ENCODE measurements at regions not wholly inside any gene's neighbourhood (a gene's known extent, or its start where the extent isn't known, plus 50 kb on each side); places are given as distances from the start of the nearest gene placed in this dataset.

- TF ChIP-seq ZBTB39 (CRISPR knock-in tag; IDR thresholded peaks at IDR 0.05) (no peak), TBX3 (IDR thresholded peaks at IDR 0.05; ENCODE audit: borderline replicate concordance) (no peak)
Measured at GRCh38 chr16:82295290-82296201, 125.5 kb upstream of the MPHOSPH6 start (continued).

- CTCF ChIA-PET (ENCODE audit: low intra/inter-chr PET ratio, low total read pairs) = no interaction called here
- intact Hi-C loops (cut with micrococcal nuclease; ENCODE audit: unreplicated experiment) = no loop called here
- no peak overlapping the region for H3K4me3 ChIP-seq (replicated peaks in 1 of 3; ENCODE audit: insufficient read depth in 1 of 3, low read depth in 2 of 3, low read length in 3 of 3)
- ATAC-seq (no peak), DNase-seq (ENCODE audit: low spot score) (no peak), FAIRE-seq (no peak)
- H3K4me2 ChIP-seq (ENCODE audit: low read depth, low read length) = no peak overlapping the region
- H2AFZ ChIP-seq (ENCODE audit: low read length) = no peak overlapping the region
- H3K79me2 ChIP-seq (ENCODE audit: insufficient read depth, low read length) = no peaks in the 10 kb centered on the region
- H3K36me3 ChIP-seq (replicated peaks in 1 of 2; ENCODE audit: control insufficient read depth in 1 of 2, insufficient read depth in 2 of 2, low read length in 2 of 2) = no peaks in the 10 kb centered on the region
- H3K9me3 ChIP-seq (ENCODE audit: low read length) = peaks cover 5% of the 10 kb centered on the region; the same call in 1 of the 2 replicates
- no TSS peak for BruUV-seq (replicated peaks)
- no peak overlapping the region for H3K27ac ChIP-seq (ENCODE audit: extremely low read length, insufficient read depth, low read length)
- peaks cover 0 to 9% of the 10 kb centered on the region in 2 experiments; a peak in 1 of 5 replicates for H3K27me3 ChIP-seq (ENCODE audit: control insufficient read depth in 1 of 2, insufficient read depth in 2 of 2, low read length in 2 of 2)
- WGBS (ENCODE audit: low lambda C conversion rate) = 2% methylated on average over 2 of the region's 2 CpGs
- H3K4me1 ChIP-seq (ENCODE audit: insufficient read depth, low read length) = no peaks in the 10 kb centered on the region
- POLR2A ChIA-PET = no interaction called here
- in situ Hi-C loops (cut with HindIII; ENCODE audit: extremely low pct_ligation_motif_present, low pct_unique_long_range_greater_than_20kb) = no loop called here
- H4K20me1 ChIP-seq (ENCODE audit: insufficient read depth, low read length) = no peaks in the 10 kb centered on the region
- no peak overlapping the region for H3K9ac ChIP-seq (ENCODE audit: insufficient read depth, low read depth, low read length)
- no peak for TF ChIP-seq PAXIP1 (CRISPR knock-in tag; conservative IDR thresholded peaks at IDR 0.05)
- TF ChIP-seq SALL2 (CRISPR knock-in tag; IDR thresholded peaks at IDR 0.05) = no peak
- TF ChIP-seq REPIN1 (CRISPR knock-in tag; IDR thresholded peaks at IDR 0.05; ENCODE audit: borderline replicate concordance, low read depth) = no peak
- no peak for TF ChIP-seq CREM (IDR thresholded peaks at IDR 0.05)
- no peak for TF ChIP-seq CREM (CRISPR knock-in tag; IDR thresholded peaks at IDR 0.05)
- no peak for TF ChIP-seq ZNF354B (CRISPR knock-in tag; IDR thresholded peaks at IDR 0.05)
- no peak for TF ChIP-seq ZNF883 (CRISPR knock-in tag; IDR thresholded peaks at IDR 0.05; ENCODE audit: not compliant biosample characterization)
- no peak for TF ChIP-seq ZFP82 (CRISPR knock-in tag; IDR thresholded peaks at IDR 0.05; ENCODE audit: borderline replicate concordance)
- TF ChIP-seq ZGPAT (CRISPR knock-in tag; IDR thresholded peaks at IDR 0.05) = no peak
- no peak for TF ChIP-seq IKZF4 (CRISPR knock-in tag; IDR thresholded peaks at IDR 0.05; ENCODE audit: borderline replicate concordance, low read depth, not compliant biosample characterization)
- no peak for TF ChIP-seq TBP (CRISPR knock-in tag; IDR thresholded peaks at IDR 0.05)
Measured at GRCh38 chr16:82293671-82294070, 123.6 kb upstream of the MPHOSPH6 start.
